ENCODE measurements at regions not wholly inside any gene's neighbourhood (a gene's known extent, or its start where the extent isn't known, plus 50 kb on each side); places are given as distances from the start of the nearest gene placed in this dataset.

- TF ChIP-seq, protein P1, sequence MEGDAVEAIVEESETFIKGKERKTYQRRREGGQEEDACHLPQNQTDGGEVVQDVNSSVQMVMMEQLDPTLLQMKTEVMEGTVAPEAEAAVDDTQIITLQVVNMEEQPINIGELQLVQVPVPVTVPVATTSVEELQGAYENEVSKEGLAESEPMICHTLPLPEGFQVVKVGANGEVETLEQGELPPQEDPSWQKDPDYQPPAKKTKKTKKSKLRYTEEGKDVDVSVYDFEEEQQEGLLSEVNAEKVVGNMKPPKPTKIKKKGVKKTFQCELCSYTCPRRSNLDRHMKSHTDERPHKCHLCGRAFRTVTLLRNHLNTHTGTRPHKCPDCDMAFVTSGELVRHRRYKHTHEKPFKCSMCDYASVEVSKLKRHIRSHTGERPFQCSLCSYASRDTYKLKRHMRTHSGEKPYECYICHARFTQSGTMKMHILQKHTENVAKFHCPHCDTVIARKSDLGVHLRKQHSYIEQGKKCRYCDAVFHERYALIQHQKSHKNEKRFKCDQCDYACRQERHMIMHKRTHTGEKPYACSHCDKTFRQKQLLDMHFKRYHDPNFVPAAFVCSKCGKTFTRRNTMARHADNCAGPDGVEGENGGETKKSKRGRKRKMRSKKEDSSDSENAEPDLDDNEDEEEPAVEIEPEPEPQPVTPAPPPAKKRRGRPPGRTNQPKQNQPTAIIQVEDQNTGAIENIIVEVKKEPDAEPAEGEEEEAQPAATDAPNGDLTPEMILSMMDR (IDR thresholded peaks at IDR 0.05): no peak
- TF ChIP-seq POLR2A (IDR thresholded peaks at IDR 0.05): no peak
Measured at GRCh38 chr5:116388564-116389258, 185.9 kb downstream of the SEMA6A start.

All from prostate gland (tissue), 2 donors.